GM12874 (cell line): ENCODE measurements at regions not wholly inside any gene's neighbourhood (a gene's known extent, or its start where the extent isn't known, plus 50 kb on each side); places are given as distances from the start of the nearest gene placed in this dataset.

Source experiments
- CTCF ChIP-seq: IDR thresholded peaks from 2 replicates; pipeline ENCODE4 v1.5.1; 2011; ENCODE audit warnings: low read depth, mild to moderate bottlenecking, control low read depth, low read length, moderate library complexity; ENCODE audit not compliant: insufficient read depth

GRCh38 chr4:147039976-147040575 lies 94.4 kb upstream of the TTC29 start:
- no peak for TF ChIP-seq CTCF

- no peak for TF ChIP-seq CTCF
Observed at GRCh38 chr4:147040874-147041273, 95.2 kb upstream of the TTC29 start.

- TF ChIP-seq CTCF = no peak
Observed at GRCh38 chr4:147041376-147041775, 95.7 kb upstream of the TTC29 start.

- TF ChIP-seq CTCF = no peak
Observed at GRCh38 chr4:147042046-147042445, 96.4 kb upstream of the TTC29 start.

GRCh38 chr4:147044241-147044640 lies 98.6 kb upstream of the TTC29 start:
- TF ChIP-seq CTCF = no peak

GRCh38 chr4:147049946-147050345 lies 104.3 kb upstream of the TTC29 start:
- TF ChIP-seq CTCF = no peak

GRCh38 chr4:147050356-147050765 lies 104.7 kb upstream of the TTC29 start:
- no peak for TF ChIP-seq CTCF
